Activated CD4-positive, alpha-beta T cell treated with anti-CD3 and anti-CD28 coated beads, Interleukin-2, amount 50 U/mL, for 16 hours (primary cell): ENCODE measurements at regions not wholly inside any gene's neighbourhood (a gene's known extent, or its start where the extent isn't known, plus 50 kb on each side); places are given as distances from the start of the nearest gene placed in this dataset.

ENCODE experiments used
- DNase-seq: peaks from one replicate; pipeline ENCODE4 v3.0.0-alpha.2; 2020

- DNase-seq: no peak
Observed at GRCh38 chr4:156710365-156711192, 261.0 kb downstream of the PDGFC start.

DNA sequence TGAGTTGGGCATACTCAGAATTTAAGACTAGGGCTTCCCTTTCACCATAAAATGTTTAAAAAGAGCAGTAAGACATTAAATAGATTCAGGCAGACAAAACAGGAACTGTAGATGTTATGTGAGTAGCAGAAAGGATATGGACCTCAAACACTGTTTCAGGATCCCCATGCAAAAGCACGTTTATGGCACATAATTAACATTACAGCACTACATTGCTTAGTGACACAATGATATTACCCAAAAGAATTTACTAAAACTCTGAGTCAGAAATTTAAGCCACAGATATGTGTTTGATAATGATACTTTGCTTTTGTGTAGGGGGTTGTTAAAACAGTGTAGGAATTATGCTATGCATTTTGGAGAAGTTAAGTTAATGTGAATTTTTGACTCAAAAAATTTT is 266.3 kb downstream of the PDGFC start:
- DNase-seq: no peak

- no peak for DNase-seq
Observed at GRCh38 chr4:156695163-156695562, 276.4 kb downstream of the PDGFC start.

DNA sequence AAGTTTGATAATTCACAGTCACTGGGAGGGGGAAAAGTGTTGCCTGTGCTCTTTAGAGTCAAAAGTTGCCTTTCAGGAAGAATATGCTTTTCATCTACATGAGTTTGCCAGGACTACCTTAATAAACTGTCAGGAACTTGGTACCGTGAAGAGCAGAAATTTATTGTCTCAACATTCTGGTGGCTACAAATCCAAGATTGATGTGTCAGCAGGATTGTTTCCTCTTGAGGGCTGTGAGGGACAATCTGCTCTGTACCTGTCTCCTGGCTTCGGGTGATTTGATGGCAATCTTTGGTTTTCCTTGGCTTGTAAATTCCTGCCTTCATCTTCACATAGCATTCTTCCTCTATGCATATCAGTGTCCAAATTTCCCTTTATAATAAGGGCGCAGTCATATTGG is 277.2 kb downstream of the PDGFC start:
- no peak for DNase-seq

DNA sequence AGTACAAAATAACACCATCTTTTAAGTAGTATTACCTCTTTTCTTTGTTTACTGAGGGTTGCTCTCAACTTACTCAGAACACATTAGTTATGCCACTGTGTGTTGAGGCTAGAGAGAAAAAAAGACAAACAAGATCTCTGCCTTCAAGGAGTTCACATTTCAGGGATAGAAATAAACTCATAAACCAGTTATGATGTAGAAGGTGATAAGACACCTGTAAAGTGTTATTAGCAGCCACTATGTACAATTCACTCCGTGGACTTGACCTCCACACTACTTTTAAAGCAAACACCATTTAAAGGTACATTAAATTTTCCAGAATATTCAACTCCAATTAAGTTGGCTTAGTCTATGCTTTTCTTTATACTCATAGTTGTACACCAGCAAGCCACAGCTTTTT is 278.0 kb downstream of the PDGFC start:
- no peak for DNase-seq

DNA sequence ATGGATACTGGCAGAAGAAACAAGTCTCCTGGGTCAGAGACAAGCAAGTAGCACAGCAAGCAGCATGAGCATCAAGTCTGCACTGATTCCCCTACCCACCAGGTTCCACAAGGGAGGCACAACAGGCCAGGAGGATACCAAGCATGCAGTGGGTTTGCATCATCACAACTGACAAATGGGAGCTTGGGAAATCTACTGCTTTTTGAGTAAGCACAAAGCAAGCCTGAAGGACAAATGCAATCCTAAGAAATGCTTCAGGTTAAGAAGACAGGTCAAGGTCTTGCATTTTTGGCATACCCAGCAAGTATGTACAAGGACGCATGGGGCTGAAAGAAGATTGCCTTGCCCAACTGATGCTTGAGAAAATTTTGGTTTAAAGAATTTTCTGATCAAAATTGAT is 279.6 kb downstream of the PDGFC start:
- no peak for DNase-seq

DNA sequence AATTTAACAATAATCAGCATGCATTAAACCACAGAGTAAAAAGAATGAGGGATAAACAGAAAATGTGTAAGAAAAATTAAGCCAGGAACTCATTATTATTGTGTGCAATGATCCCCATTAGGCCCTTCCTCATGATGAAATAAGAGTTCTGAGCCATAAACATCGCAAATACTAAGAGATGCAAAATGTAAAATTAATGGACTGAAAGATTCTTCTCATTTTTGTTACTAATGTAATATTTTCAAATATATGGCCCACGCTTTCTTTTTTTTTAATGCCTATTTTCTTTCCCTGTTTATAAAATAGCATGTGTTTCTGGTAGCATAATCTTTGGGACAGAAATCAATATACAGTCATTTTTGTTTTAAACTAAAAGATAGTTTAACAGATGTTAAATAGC is 281.0 kb downstream of the PDGFC start:
- no peak for DNase-seq

DNA sequence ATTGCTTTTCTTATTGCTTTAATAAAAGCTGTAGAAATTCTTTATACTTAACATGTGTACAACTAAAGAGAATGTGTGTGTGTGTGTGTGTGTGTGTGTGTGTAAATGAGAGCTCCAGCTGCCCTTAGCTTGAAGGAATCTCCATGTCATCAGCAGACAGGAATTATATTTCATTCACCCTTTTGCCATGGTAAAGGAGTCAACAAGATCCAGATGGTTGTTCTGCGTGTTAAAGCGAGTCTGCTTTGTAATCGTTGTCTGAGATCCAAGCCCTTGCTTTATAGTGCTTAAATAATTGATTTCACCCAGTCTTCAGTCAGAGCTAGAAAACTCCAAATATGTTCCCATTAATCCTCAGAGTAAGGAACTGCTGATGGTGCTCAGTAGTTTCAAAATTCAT is 285.5 kb downstream of the PDGFC start:
- no peak for DNase-seq

DNA sequence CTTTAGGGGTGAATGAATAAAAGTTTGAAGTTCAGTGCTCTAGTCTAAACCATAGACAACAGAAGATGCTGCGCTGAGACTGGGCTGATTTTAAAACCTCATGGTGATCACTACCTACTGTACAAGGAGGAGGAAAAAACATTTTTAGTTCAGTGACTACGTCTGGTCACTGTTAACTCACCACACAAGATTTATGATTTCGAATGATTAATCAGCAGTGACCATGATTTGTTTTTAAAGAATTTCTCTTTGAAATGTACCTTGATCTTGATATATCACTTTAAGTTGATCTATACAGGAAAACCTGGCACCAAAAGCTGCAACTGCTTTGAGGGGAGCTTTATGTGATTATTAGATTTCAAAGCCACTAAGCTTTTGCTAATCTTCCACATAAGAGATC is 286.3 kb downstream of the PDGFC start:
- no peak for DNase-seq

- no peak for DNase-seq
Observed at GRCh38 chr4:156677656-156678055, 293.9 kb downstream of the PDGFC start.

- no peak for DNase-seq
Observed at GRCh38 chr4:156677131-156677531, 294.5 kb downstream of the PDGFC start.

DNA sequence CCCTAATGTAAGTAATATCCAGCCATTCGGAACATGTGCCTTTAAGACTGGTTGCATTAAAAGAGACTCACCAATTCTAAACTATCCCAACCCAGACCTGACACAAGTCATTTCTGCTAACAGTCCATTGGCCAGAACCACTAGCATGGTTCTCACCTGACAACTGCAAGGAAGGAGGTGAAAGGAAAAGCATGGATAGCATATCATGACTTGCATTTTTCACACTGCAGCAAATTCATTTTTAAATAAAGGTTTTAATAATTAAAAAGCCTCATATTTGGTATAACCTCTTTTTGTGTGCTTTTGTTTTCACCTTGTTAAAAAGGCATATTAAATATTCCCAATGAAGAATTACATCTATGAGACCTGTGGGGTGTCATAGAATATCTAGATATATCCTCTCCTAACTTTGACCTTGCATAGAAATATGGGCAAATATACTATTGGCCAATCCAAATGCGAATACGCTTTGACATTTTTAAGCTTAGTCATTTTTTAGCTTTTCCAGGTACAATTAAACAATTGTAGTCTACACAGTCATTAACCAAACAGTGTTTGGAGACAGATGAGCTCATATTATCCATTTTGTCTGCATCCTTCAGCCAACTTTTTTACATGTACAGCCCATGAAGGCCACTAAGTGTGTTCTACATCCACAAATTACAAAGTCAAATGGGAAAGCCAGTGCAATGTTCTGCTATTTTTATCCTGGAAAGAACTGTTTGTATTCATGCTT is 295.3 kb downstream of the PDGFC start:
- no peak for DNase-seq

DNA sequence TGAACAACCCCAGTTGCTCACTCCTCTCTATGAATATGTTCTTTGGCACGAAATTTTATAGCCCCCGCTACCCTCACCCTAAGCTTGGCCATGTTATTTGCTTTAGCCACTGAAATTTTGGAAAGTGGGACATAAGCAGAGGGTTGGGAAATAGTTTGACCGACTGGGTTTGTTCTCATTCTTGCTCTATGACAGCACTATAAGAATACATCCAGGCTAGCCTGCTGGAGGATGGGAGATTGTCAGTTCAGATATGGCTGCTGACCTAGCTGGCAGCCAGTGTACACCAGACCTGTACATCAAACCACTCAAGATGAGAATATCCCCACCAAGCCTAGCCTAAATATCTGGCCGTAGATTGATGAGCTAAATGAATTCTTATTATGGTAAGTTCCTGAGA is 298.1 kb downstream of the PDGFC start:
- no peak for DNase-seq

DNA sequence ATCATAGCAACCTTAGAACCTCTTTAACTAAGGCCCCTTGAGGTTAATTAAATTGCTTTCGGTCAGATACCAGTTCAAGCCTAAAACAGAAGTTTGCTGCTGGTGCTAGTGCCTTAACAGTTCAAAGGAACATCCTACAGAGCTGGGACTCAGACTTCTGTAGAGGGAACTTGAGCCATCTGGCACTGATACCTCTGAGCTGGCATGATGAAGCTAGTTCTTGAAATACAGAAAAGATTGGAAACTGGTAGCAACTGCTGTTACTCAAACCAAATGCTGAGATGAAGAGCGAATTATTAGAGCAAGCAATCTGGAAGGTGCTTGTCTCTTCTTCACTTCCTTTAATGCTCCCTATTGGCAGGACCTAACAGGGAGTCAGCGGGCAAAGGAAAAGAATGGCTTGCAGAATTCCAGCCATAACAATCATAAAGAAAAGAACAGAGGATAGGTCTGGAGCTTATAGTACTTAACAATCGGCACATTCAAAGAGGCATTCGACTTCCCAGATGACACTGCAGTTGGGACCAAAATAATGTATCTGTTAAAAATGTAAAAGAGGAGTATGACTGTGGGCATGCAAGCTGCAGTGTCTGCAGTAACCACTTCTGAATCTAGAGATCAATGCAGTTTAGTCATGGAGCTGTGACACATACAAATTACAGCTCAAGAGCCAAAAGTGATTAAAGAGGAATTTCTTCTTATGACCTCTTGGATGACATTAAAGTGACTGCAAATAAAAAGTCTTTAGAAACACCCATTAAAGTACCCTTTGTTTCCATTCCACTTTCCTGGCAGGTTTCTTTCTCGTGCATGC is 298.9 kb downstream of the PDGFC start:
- no peak for DNase-seq

- DNase-seq: no peak
Observed at GRCh38 chr4:156665780-156666366, 305.7 kb downstream of the PDGFC start.

GRCh38 chr4:156663663-156664062 is 307.9 kb downstream of the PDGFC start:
- DNase-seq: no peak

- no peak for DNase-seq
Observed at GRCh38 chr4:156662921-156663320, 308.7 kb downstream of the PDGFC start.

GRCh38 chr4:156661555-156661954 is 310.0 kb downstream of the PDGFC start:
- no peak for DNase-seq

GRCh38 chr4:156660465-156660864 is 311.1 kb downstream of the PDGFC start:
- no peak for DNase-seq

DNA sequence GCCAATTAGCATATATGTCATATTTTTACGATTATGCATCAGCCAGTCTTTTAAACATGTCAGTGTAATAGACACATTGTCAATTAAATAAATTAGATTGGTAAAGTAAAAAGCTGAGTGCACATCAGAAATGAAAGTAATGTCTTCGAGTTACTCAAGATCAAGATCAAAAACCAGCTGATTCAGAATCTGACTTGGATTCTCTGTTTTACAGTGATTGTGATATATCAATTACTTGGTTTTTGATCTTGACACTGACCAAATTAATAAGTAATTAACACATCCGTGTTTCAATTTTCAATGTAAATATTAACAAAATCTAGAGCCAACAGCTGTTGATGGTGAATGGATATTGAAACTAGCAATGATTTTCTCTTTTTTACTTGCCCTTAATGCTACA is 311.6 kb downstream of the PDGFC start:
- no peak for DNase-seq

GRCh38 chr4:156659570-156659969 is 312.0 kb downstream of the PDGFC start:
- no peak for DNase-seq

- no peak for DNase-seq
Observed at GRCh38 chr4:156656896-156657295, 314.7 kb downstream of the PDGFC start.

DNA sequence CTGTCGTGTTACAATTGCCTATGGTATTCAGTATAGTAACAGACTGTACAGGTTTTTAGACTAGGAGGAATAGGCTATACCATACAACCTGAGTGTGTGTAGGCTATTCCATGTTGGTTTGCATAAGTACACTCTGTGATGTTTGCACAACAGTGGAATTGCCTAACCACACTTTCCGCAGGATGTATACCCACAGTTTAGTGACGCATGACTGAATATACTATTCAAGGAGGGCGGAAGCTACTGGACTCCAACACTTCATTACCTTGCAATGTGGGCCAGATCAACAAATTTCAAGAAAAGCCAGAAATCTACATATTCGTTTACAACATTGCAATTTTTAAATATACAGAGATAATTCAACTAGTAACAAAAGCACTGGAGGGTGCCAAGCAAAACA is 317.2 kb downstream of the PDGFC start:
- DNase-seq: no peak
